ENCODE measurements at regions not wholly inside any gene's neighbourhood (a gene's known extent, or its start where the extent isn't known, plus 50 kb on each side); places are given as distances from the start of the nearest gene placed in this dataset.
"Not testable (repeated sequence)": the region's sequence is repeated elsewhere in the genome, so short reads cannot be mapped to it uniquely, and the experiment has no call there.

- TF ChIP-seq, protein P1, sequence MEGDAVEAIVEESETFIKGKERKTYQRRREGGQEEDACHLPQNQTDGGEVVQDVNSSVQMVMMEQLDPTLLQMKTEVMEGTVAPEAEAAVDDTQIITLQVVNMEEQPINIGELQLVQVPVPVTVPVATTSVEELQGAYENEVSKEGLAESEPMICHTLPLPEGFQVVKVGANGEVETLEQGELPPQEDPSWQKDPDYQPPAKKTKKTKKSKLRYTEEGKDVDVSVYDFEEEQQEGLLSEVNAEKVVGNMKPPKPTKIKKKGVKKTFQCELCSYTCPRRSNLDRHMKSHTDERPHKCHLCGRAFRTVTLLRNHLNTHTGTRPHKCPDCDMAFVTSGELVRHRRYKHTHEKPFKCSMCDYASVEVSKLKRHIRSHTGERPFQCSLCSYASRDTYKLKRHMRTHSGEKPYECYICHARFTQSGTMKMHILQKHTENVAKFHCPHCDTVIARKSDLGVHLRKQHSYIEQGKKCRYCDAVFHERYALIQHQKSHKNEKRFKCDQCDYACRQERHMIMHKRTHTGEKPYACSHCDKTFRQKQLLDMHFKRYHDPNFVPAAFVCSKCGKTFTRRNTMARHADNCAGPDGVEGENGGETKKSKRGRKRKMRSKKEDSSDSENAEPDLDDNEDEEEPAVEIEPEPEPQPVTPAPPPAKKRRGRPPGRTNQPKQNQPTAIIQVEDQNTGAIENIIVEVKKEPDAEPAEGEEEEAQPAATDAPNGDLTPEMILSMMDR (IDR thresholded peaks at IDR 0.05): not testable (repeated sequence)
- TF ChIP-seq POLR2A (IDR thresholded peaks at IDR 0.05): not testable (repeated sequence)
Observed at GRCh38 chr12:46474385-46474784, 101.8 kb upstream of the SLC38A2 start.

All from right lobe of liver (tissue), 4 donors.